AG09309 (cell line): ENCODE measurements at regions not wholly inside any gene's neighbourhood (a gene's known extent, or its start where the extent isn't known, plus 50 kb on each side); places are given as distances from the start of the nearest gene placed in this dataset.

Experiments used
- DNase-seq: peaks from one replicate; pipeline ENCODE4 v3.0.0-alpha.2; 2010; ENCODE audit warnings: low read depth
- H3K4me3 ChIP-seq: 2 replicates; pipeline ENCODE4 v1.5.1; 2011; ENCODE audit warnings: mild to moderate bottlenecking, low read depth, low read length, moderate library complexity; ENCODE audit not compliant: control insufficient read depth
- CTCF ChIP-seq: IDR thresholded peaks from 2 replicates; pipeline ENCODE4 v1.5.1; 2011; ENCODE audit warnings: mild to moderate bottlenecking, low read depth, low read length, inconsistent platforms; ENCODE audit not compliant: insufficient read depth, control insufficient read depth; ENCODE audit errors: missing control alignments

GRCh38 chr15:79212589-79213157, 69.8 kb upstream of the ANKRD34C start:
- H3K4me3 ChIP-seq = no peak overlapping the region
- no peak for TF ChIP-seq CTCF
- no peak for DNase-seq

GRCh38 chr15:79211481-79211880, 71.0 kb upstream of the ANKRD34C start:
- DNase-seq = no peak
- no peak overlapping the region for H3K4me3 ChIP-seq
- no peak for TF ChIP-seq CTCF

GRCh38 chr15:79209690-79210089, 72.8 kb upstream of the ANKRD34C start:
- no peak overlapping the region for H3K4me3 ChIP-seq
- no peak for DNase-seq
- TF ChIP-seq CTCF = no peak

- H3K4me3 ChIP-seq = no peak overlapping the region
- no peak for DNase-seq
- no peak for TF ChIP-seq CTCF
Observed at GRCh38 chr15:79209116-79209515, 73.4 kb upstream of the ANKRD34C start.

- no peak for TF ChIP-seq CTCF
- DNase-seq = no peak
- no peak overlapping the region for H3K4me3 ChIP-seq
Observed at GRCh38 chr15:79208179-79208578, 74.3 kb upstream of the ANKRD34C start.

- DNase-seq = no peak
- TF ChIP-seq CTCF = no peak
- no peak overlapping the region for H3K4me3 ChIP-seq
Observed at GRCh38 chr15:79206940-79207339, 75.6 kb upstream of the ANKRD34C start.

GRCh38 chr15:79204886-79205675, 77.4 kb upstream of the ANKRD34C start:
- no peak for DNase-seq
- no peak overlapping the region for H3K4me3 ChIP-seq
- TF ChIP-seq CTCF = no peak
